OCI-LY1 (cell line): ENCODE measurements at regions not wholly inside any gene's neighbourhood (a gene's known extent, or its start where the extent isn't known, plus 50 kb on each side); places are given as distances from the start of the nearest gene placed in this dataset.

Source experiments
- H2AFZ ChIP-seq: fragments of 200-600 bp; sonication (generic), shearing (Covaris generic); 2 replicates; pipeline ENCODE4 v1.6.0; 2014; ENCODE audit warnings: antibody characterized with exemption, mild to moderate bottlenecking, low read length
- H3F3A ChIP-seq: fragments of 200-600 bp; sonication (generic), shearing (Covaris generic); 2 replicates; pipeline ENCODE4 v1.6.0; 2014; ENCODE audit warnings: mild to moderate bottlenecking, antibody characterized with exemption, low read length, moderate library complexity; ENCODE audit not compliant: insufficient read depth
- H3K27ac ChIP-seq: fragments of 200-600 bp; sonication (generic); 2 replicates; pipeline ENCODE4 v1.5.1; 2014; ENCODE audit warnings: low read length, mixed run types, mild to moderate bottlenecking, low read depth; ENCODE audit not compliant: poor library complexity, severe bottlenecking
- H3K27me3 ChIP-seq: fragments of 200-600 bp; sonication (generic); 2 replicates; pipeline ENCODE4 v1.6.0; 2014; ENCODE audit warnings: antibody characterized with exemption, mild to moderate bottlenecking, low read length, moderate library complexity; ENCODE audit not compliant: insufficient read depth
- H3K36me3 ChIP-seq: fragments of 200-600 bp; sonication (generic); 2 replicates; pipeline ENCODE4 v1.6.1; 2014; ENCODE audit warnings: mild to moderate bottlenecking, antibody characterized with exemption, low read length, moderate library complexity, mixed read lengths; ENCODE audit not compliant: insufficient read depth
- H3K4me1 ChIP-seq: fragments of 200-600 bp; sonication (generic); 2 replicates; pipeline ENCODE4 v1.5.1; 2014; ENCODE audit warnings: mild to moderate bottlenecking, low read length, moderate library complexity; ENCODE audit not compliant: insufficient read depth, severe bottlenecking
- H3K4me2 ChIP-seq: fragments of 200-600 bp; sonication (generic), shearing (Covaris generic); 2 replicates; pipeline ENCODE4 v1.6.1; 2014; ENCODE audit warnings: low read length
- H3K4me3 ChIP-seq: fragments of 200-600 bp; sonication (generic); 2 replicates; pipeline ENCODE4 v1.5.1; 2014; ENCODE audit warnings: low read length, low read depth, mild to moderate bottlenecking, mixed read lengths; ENCODE audit not compliant: poor library complexity, severe bottlenecking
- H3K79me2 ChIP-seq: fragments of 200-600 bp; shearing (Covaris generic); 2 replicates; pipeline ENCODE4 v1.6.1; 2016; ENCODE audit warnings: mixed run types, low read length, mixed read lengths; ENCODE audit not compliant: insufficient read depth
- H3K9ac ChIP-seq: fragments of 200-600 bp; sonication (generic), shearing (Covaris generic); 2 replicates; pipeline ENCODE4 v1.6.1; 2014; ENCODE audit warnings: mild to moderate bottlenecking, low read length, mixed read lengths
- H3K9me2 ChIP-seq: fragments of 200-600 bp; sonication (generic), shearing (Covaris generic); 2 replicates; pipeline ENCODE4 v1.6.1; 2014; ENCODE audit warnings: low read depth, mild to moderate bottlenecking, low read length, mixed read lengths
- H3K9me3 ChIP-seq: fragments of 200-600 bp; shearing (Covaris generic); 2 replicates; pipeline ENCODE4 v1.6.1; 2014; ENCODE audit warnings: low read length, mixed read lengths
- H4K20me1 ChIP-seq: fragments of 200-600 bp; sonication (generic), shearing (Covaris generic); 2 replicates; pipeline ENCODE4 v1.6.0; 2016; ENCODE audit warnings: mild to moderate bottlenecking, low read length; ENCODE audit not compliant: insufficient read depth
- EZH2 ChIP-seq: fragments of 200-600 bp; sonication (generic), shearing (Covaris generic); IDR thresholded peaks from 2 replicates; pipeline ENCODE4 v1.8.0; 2017; ENCODE audit warnings: borderline replicate concordance, mixed run types, mild to moderate bottlenecking, antibody characterized with exemption, low read length, moderate library complexity, mixed read lengths
- TF ChIP-seq, protein P1 (sequence below): fragments of 200-600 bp; sonication (generic), shearing (Covaris generic); IDR thresholded peaks from 2 replicates; pipeline ENCODE4 v1.5.1; 2017; ENCODE audit warnings: mild to moderate bottlenecking, antibody characterized with exemption, low read length, moderate library complexity, mixed read lengths

GRCh38 chr5:12570688-12571087 is 666.4 kb upstream of the CTNND2 start:
- Histone ChIP-seq H2AFZ (no peak overlapping the region), H3K79me2 (no peaks in the 10 kb centered on the region), H3K27me3 (no peaks in the 10 kb centered on the region), H3K9me2 (no peaks in the 10 kb centered on the region), H3K4me2 (no peak overlapping the region), H4K20me1 (no peaks in the 10 kb centered on the region), H3K9ac (no peak overlapping the region), H3K36me3 (no peaks in the 10 kb centered on the region), H3K4me1 (no peaks in the 10 kb centered on the region), H3K4me3 (no peak overlapping the region), H3F3A (no peaks in the 10 kb centered on the region), H3K27ac (no peak overlapping the region), H3K9me3 (no peaks in the 10 kb centered on the region)
- TF ChIP-seq EZH2: no peak
- TF ChIP-seq, protein P1, sequence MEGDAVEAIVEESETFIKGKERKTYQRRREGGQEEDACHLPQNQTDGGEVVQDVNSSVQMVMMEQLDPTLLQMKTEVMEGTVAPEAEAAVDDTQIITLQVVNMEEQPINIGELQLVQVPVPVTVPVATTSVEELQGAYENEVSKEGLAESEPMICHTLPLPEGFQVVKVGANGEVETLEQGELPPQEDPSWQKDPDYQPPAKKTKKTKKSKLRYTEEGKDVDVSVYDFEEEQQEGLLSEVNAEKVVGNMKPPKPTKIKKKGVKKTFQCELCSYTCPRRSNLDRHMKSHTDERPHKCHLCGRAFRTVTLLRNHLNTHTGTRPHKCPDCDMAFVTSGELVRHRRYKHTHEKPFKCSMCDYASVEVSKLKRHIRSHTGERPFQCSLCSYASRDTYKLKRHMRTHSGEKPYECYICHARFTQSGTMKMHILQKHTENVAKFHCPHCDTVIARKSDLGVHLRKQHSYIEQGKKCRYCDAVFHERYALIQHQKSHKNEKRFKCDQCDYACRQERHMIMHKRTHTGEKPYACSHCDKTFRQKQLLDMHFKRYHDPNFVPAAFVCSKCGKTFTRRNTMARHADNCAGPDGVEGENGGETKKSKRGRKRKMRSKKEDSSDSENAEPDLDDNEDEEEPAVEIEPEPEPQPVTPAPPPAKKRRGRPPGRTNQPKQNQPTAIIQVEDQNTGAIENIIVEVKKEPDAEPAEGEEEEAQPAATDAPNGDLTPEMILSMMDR: no peak

GRCh38 chr5:12566441-12566840 is 662.2 kb upstream of the CTNND2 start:
- Histone ChIP-seq H3K9me3 (no peaks in the 10 kb centered on the region), H3K4me3 (no peak overlapping the region), H3K4me1 (no peaks in the 10 kb centered on the region), H4K20me1 (no peaks in the 10 kb centered on the region), H3K4me2 (no peak overlapping the region), H2AFZ (no peak overlapping the region), H3K27ac (no peak overlapping the region), H3K9ac (no peak overlapping the region), H3K27me3 (no peaks in the 10 kb centered on the region), H3K9me2 (no peaks in the 10 kb centered on the region), H3K36me3 (no peaks in the 10 kb centered on the region), H3F3A (no peaks in the 10 kb centered on the region), H3K79me2 (no peaks in the 10 kb centered on the region)
- TF ChIP-seq EZH2: no peak
- TF ChIP-seq, protein P1: no peak

- Histone ChIP-seq H3K9me2 (no peaks in the 10 kb centered on the region), H3K9me3 (no peaks in the 10 kb centered on the region), H4K20me1 (no peaks in the 10 kb centered on the region), H3K36me3 (no peaks in the 10 kb centered on the region), H3K4me2 (no peak overlapping the region), H3K9ac (no peak overlapping the region), H2AFZ (no peak overlapping the region), H3F3A (no peaks in the 10 kb centered on the region), H3K27me3 (no peaks in the 10 kb centered on the region), H3K4me3 (no peak overlapping the region), H3K27ac (no peak overlapping the region), H3K4me1 (no peaks in the 10 kb centered on the region), H3K79me2 (no peaks in the 10 kb centered on the region)
- TF ChIP-seq EZH2: no peak
- TF ChIP-seq, protein P1: no peak
These were observed 652.8 kb upstream of the CTNND2 start for GRCh38 chr5:12557012-12557411.
